H9 (cell line): ENCODE measurements at regions not wholly inside any gene's neighbourhood (a gene's known extent, or its start where the extent isn't known, plus 50 kb on each side); places are given as distances from the start of the nearest gene placed in this dataset.

Experiments
- DNase-seq: peaks from one replicate; pipeline ENCODE4 v3.0.0-alpha.2; 2017
- H2AFZ ChIP-seq: one replicate; pipeline ENCODE4 v1.6.1; 2013; ENCODE audit warnings: mild to moderate bottlenecking, low read length, control low read depth, moderate library complexity
- H2AK5ac ChIP-seq: 2 replicates; pipeline ENCODE4 v1.6.1; 2013; ENCODE audit warnings: low read length, control low read depth, mixed read lengths; ENCODE audit not compliant: insufficient read length
- H2BK120ac ChIP-seq: one replicate; pipeline ENCODE4 v1.6.1; 2013; ENCODE audit warnings: low read depth, mild to moderate bottlenecking, low read length, control low read depth, inconsistent platforms; ENCODE audit not compliant: poor library complexity, severe bottlenecking
- H2BK12ac ChIP-seq: 2 replicates; pipeline ENCODE4 v1.6.1; 2013; ENCODE audit warnings: low read length, control low read depth, mixed read lengths, low read depth; ENCODE audit not compliant: insufficient read length
- H2BK15ac ChIP-seq: 2 replicates; pipeline ENCODE4 v1.6.1; 2013; ENCODE audit warnings: low read depth, low read length, control low read depth
- H2BK20ac ChIP-seq: one replicate; pipeline ENCODE4 v1.6.1; 2013; ENCODE audit warnings: low read depth, mild to moderate bottlenecking, low read length, control low read depth, inconsistent platforms; ENCODE audit not compliant: poor library complexity, severe bottlenecking
- H2BK5ac ChIP-seq: 2 replicates; pipeline ENCODE4 v1.6.1; 2013; ENCODE audit warnings: low read length, control low read depth, mixed read lengths; ENCODE audit not compliant: insufficient read length
- H3K14ac ChIP-seq: 2 replicates; pipeline ENCODE4 v1.6.1; 2013; ENCODE audit warnings: low read length, control low read depth; ENCODE audit not compliant: insufficient read depth
- H3K18ac ChIP-seq: 2 replicates; pipeline ENCODE4 v1.6.1; 2013; ENCODE audit warnings: low read depth, mild to moderate bottlenecking, mixed read lengths, low read length, control low read depth; ENCODE audit not compliant: insufficient read length
- H3K23ac ChIP-seq: 2 replicates; pipeline ENCODE4 v1.6.1; 2013; ENCODE audit warnings: low read length, control low read depth, mixed read lengths, low read depth; ENCODE audit not compliant: insufficient read length
- H3K23me2 ChIP-seq: 2 replicates; pipeline ENCODE4 v1.6.1; 2013; ENCODE audit warnings: low read depth, mild to moderate bottlenecking, mixed read lengths, low read length, control low read depth; ENCODE audit not compliant: insufficient read length, poor library complexity, severe bottlenecking
- H3K27ac ChIP-seq: 2 replicates; pipeline ENCODE4 v1.5.1; 2013; ENCODE audit warnings: low read length, control low read depth, mixed read lengths, low read depth; ENCODE audit not compliant: insufficient read length
- H3K27me3 ChIP-seq: 2 replicates; pipeline ENCODE4 v1.6.1; 2013; ENCODE audit warnings: low read length, control low read depth, inconsistent platforms; ENCODE audit not compliant: insufficient read depth
- H3K4ac ChIP-seq: 2 replicates; pipeline ENCODE4 v1.6.1; 2013; ENCODE audit warnings: low read depth, mild to moderate bottlenecking, control low read depth, inconsistent platforms, low read length, moderate library complexity
- H3K4me1 ChIP-seq: 2 replicates; pipeline ENCODE4 v1.6.1; 2013; ENCODE audit warnings: low read length, control low read depth, inconsistent platforms; ENCODE audit not compliant: insufficient read depth
- H3K4me2 ChIP-seq: 2 replicates; pipeline ENCODE4 v1.6.1; 2013; ENCODE audit warnings: low read length, control low read depth, mixed read lengths; ENCODE audit not compliant: insufficient read length, insufficient read depth
- H3K56ac ChIP-seq: 2 replicates; pipeline ENCODE4 v1.6.1; 2013; ENCODE audit warnings: low read depth, mild to moderate bottlenecking, mixed read lengths, low read length, control low read depth; ENCODE audit not compliant: insufficient read length
- H3K79me1 ChIP-seq: 2 replicates; pipeline ENCODE4 v1.6.1; 2013; ENCODE audit warnings: low read depth, mild to moderate bottlenecking, moderate library complexity, low read length, control low read depth, inconsistent platforms; ENCODE audit not compliant: insufficient read depth, poor library complexity, severe bottlenecking
- H3K79me2 ChIP-seq: 2 replicates; pipeline ENCODE4 v1.6.1; 2013; ENCODE audit warnings: low read length, control low read depth, inconsistent platforms; ENCODE audit not compliant: insufficient read depth
- H3K9ac ChIP-seq: 2 replicates; pipeline ENCODE4 v1.6.1; 2013; ENCODE audit warnings: low read length, control low read depth, mixed read lengths; ENCODE audit not compliant: insufficient read length; ENCODE audit errors: extremely low read depth
- H3K9me3 ChIP-seq: one replicate; pipeline ENCODE4 v1.6.1; 2013; ENCODE audit warnings: low read depth, low read length, inconsistent platforms; ENCODE audit not compliant: control insufficient read depth
- H3T11ph ChIP-seq: one replicate; pipeline ENCODE4 v1.6.1; 2013; ENCODE audit warnings: mild to moderate bottlenecking, low read length, control low read depth, inconsistent platforms
- H4K20me1 ChIP-seq: one replicate; pipeline ENCODE4 v1.6.1; 2013; ENCODE audit not compliant: control insufficient read depth, insufficient read length, insufficient read depth
- H4K5ac ChIP-seq: 2 replicates; pipeline ENCODE4 v1.6.1; 2013; ENCODE audit warnings: low read depth, mild to moderate bottlenecking, mixed read lengths, low read length, control low read depth; ENCODE audit not compliant: insufficient read length
- H4K8ac ChIP-seq: replicated peaks from 2 replicates; pipeline ENCODE4 v1.6.1; 2013; ENCODE audit warnings: low read length, control low read depth, mixed read lengths, low read depth; ENCODE audit not compliant: insufficient read length
- H4K91ac ChIP-seq: 2 replicates; pipeline ENCODE4 v1.6.1; 2013; ENCODE audit warnings: low read depth, mild to moderate bottlenecking, moderate library complexity, mixed read lengths, low read length, control low read depth; ENCODE audit not compliant: insufficient read length
- H3K27ac Mint-ChIP-seq, 3 experiments: 2 replicates in 2 of 3; 3 replicates in 1 of 3; pipeline ENCODE4 v1.8.0; 2020 to 2021; ENCODE audit warnings: mixed read lengths in 3 of 3, mild to moderate bottlenecking in 1 of 3, moderate library complexity in 1 of 3
- H3K27me3 Mint-ChIP-seq: 2 replicates; pipeline ENCODE4 v1.8.0; 2021; ENCODE audit warnings: low read depth, mild to moderate bottlenecking, moderate library complexity, mixed read lengths
- H3K36me3 Mint-ChIP-seq, 3 experiments: 2 replicates in 2 of 3; 3 replicates in 1 of 3; pipeline ENCODE4 v1.8.0; 2020 to 2021; ENCODE audit warnings: low read depth in 3 of 3, mixed read lengths in 3 of 3; ENCODE audit not compliant: insufficient read depth in 1 of 3
- H3K4me1 Mint-ChIP-seq, 2 experiments: 2 replicates each; pipeline ENCODE4 v1.8.0; 2020; ENCODE audit warnings: mixed read lengths in 2 of 2
- H3K4me3 Mint-ChIP-seq, 2 experiments: 2 replicates in 1 of 2; 3 replicates in 1 of 2; pipeline ENCODE4 v1.8.0; 2020 to 2021; ENCODE audit warnings: mild to moderate bottlenecking in 2 of 2, mixed read lengths in 2 of 2, moderate library complexity in 1 of 2
- H3K9me3 Mint-ChIP-seq, 2 experiments: 2 replicates in 1 of 2; 3 replicates in 1 of 2; pipeline ENCODE4 v1.8.0; 2020; ENCODE audit warnings: mild to moderate bottlenecking in 2 of 2, mixed read lengths in 2 of 2, moderate library complexity in 1 of 2
- WGBS: extraction: QIAGEN DNeasy Blood & Tissue Kit; methylation state at CpG from one replicate; pipeline ENCODE4 v1.1.7; 2013; ENCODE audit warnings: missing lambda C conversion rate, low lambda C conversion rate, mixed read lengths; ENCODE audit not compliant: insufficient read length; ENCODE audit errors: extremely low coverage; 5-methylcytosine and 5-hydroxymethylcytosine counted together
- TF ChIP-seq, protein P1 (sequence below): fragments of 200-600 bp; sonication (generic); conservative IDR thresholded peaks from 3 replicates; pipeline ENCODE4 v1.8.0; 2021; ENCODE audit warnings: antibody characterized with exemption, mild to moderate bottlenecking

DNA sequence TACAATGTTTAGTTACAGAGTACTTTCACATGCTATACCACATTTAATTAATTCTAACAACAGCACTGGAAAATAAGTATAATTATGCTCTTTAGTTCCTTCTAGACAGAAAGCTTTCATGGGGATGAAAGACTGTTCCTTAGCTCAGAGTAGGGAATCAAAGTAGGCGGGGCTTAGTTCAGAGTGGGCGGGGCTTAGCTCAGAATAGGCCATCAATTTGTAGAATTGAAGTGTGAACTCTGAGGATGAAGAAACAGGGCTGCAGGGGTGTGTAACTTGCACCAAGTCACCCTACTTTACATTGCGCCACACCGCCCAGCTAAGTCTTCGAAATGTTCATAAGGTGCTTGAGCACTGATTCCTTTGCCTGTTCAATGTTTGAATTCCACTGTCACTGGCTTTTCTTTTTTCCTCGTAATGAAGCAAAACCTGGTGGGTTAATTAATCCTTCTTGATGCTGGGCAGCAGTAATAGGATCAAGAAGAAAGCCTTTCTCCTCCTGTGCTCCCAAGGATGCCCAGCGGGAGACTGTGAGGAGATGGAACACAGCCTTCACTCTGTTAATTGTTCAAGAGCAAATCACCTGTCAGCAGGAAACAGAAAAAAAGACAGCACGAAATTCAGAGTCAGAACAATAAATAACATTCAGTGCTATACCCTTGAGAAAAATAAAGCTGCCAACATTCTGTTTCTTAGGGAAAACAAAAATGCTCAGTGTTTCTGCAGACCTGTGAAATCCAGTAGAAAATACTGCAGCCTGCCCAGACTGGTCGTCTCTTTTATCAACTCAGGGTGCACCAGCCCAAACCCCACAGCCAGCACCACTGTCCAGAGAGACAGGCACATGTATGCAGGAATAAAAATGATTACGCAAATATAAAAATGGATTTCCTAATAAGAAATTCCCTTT is 66.5 kb upstream of the CAMK1G start:
- no peak overlapping the region for H3K4ac ChIP-seq
- peaks cover 5 to 12% of the 10 kb centered on the region in 2 experiments for H3K4me1 Mint-ChIP-seq
- no peak for DNase-seq

More for the DNA sequence above, 66.5 kb upstream of the CAMK1G start:
- no peak overlapping the region for H2BK15ac ChIP-seq
- no peak overlapping the region for H3K56ac ChIP-seq
- H3K79me2 ChIP-seq: no peaks in the 10 kb centered on the region
- H3K27ac ChIP-seq: no peak overlapping the region
- H2BK120ac ChIP-seq: no peak overlapping the region
- H2BK5ac ChIP-seq: no peak overlapping the region
- H4K91ac ChIP-seq: no peak overlapping the region
- H4K8ac ChIP-seq: no peak overlapping the region
- TF ChIP-seq, protein P1, sequence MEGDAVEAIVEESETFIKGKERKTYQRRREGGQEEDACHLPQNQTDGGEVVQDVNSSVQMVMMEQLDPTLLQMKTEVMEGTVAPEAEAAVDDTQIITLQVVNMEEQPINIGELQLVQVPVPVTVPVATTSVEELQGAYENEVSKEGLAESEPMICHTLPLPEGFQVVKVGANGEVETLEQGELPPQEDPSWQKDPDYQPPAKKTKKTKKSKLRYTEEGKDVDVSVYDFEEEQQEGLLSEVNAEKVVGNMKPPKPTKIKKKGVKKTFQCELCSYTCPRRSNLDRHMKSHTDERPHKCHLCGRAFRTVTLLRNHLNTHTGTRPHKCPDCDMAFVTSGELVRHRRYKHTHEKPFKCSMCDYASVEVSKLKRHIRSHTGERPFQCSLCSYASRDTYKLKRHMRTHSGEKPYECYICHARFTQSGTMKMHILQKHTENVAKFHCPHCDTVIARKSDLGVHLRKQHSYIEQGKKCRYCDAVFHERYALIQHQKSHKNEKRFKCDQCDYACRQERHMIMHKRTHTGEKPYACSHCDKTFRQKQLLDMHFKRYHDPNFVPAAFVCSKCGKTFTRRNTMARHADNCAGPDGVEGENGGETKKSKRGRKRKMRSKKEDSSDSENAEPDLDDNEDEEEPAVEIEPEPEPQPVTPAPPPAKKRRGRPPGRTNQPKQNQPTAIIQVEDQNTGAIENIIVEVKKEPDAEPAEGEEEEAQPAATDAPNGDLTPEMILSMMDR: no peak
- no peak overlapping the region for H3K4me2 ChIP-seq
- H2AK5ac ChIP-seq: no peak overlapping the region
- no peak overlapping the region for H3K9ac ChIP-seq
- no peak overlapping the region for H2BK20ac ChIP-seq
- WGBS: no CpG with 5 or more reads among the region's 10 CpGs
- no peak overlapping the region for H4K5ac ChIP-seq
- no peak overlapping the region for H3K14ac ChIP-seq
- peaks cover 4% of the 10 kb centered on the region; the same call in 1 of the 2 replicates for H3K27me3 Mint-ChIP-seq
- no peaks in the 10 kb centered on the region for H4K20me1 ChIP-seq
- H3K9me3 ChIP-seq: no peaks in the 10 kb centered on the region
- no peak overlapping the region for H3K4me3 Mint-ChIP-seq
- no peak overlapping the region for H2AFZ ChIP-seq
- H3T11ph ChIP-seq: no peak overlapping the region
- no peaks in the 10 kb centered on the region for H3K23me2 ChIP-seq
- no peaks in the 10 kb centered on the region for H3K27me3 ChIP-seq
- H3K18ac ChIP-seq: no peak overlapping the region
- no peak overlapping the region for H3K27ac Mint-ChIP-seq
- no peaks in the 10 kb centered on the region for H3K9me3 Mint-ChIP-seq
- no peak overlapping the region for H3K23ac ChIP-seq
- no peak overlapping the region for H2BK12ac ChIP-seq
- no peaks in the 10 kb centered on the region for H3K79me1 ChIP-seq
- H3K4me1 ChIP-seq: no peaks in the 10 kb centered on the region
- no peaks in the 10 kb centered on the region; a peak in 1 of 7 replicates for H3K36me3 Mint-ChIP-seq
